GM19239 (cell line): ENCODE measurements at regions not wholly inside any gene's neighbourhood (a gene's known extent, or its start where the extent isn't known, plus 50 kb on each side); places are given as distances from the start of the nearest gene placed in this dataset.

Source experiments
- DNase-seq: peaks from one replicate; pipeline ENCODE4 v3.0.0; 2011; ENCODE audit warnings: low spot score; ENCODE audit not compliant: insufficient read length
- FAIRE-seq: peaks from 2 replicates; lab custom pipeline; 2011; peaks lifted over from hg19 to GRCh38; lab: Jason Lieb, UNC

- DNase-seq: no peak
- FAIRE-seq: no peak
Measured at GRCh38 chr3:24736701-24737100, 242.1 kb upstream of the THRB start.

DNA sequence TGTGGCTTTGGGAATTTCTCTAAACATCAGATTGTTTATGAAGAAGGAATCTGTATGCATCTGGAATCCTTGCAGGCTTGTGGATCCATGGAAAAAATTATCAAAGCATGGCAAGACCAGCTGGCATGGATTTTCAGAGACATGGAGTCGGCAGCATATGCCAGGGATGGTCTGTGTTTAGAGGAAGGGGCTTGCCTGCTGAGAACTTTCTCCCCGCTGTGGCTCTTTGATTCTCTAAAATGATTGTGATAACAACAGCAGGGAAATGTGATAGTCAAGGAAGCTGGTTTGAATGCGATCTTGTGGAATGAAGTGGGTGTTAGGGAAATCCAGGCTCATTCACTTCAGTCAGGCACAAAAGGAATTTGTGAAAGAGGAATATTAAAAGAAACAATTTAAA lies 245.7 kb upstream of the THRB start:
- FAIRE-seq (no peak), DNase-seq (no peak)

GRCh38 chr3:24741506-24741905 lies 246.9 kb upstream of the THRB start:
- FAIRE-seq (no peak), DNase-seq (no peak)

DNA sequence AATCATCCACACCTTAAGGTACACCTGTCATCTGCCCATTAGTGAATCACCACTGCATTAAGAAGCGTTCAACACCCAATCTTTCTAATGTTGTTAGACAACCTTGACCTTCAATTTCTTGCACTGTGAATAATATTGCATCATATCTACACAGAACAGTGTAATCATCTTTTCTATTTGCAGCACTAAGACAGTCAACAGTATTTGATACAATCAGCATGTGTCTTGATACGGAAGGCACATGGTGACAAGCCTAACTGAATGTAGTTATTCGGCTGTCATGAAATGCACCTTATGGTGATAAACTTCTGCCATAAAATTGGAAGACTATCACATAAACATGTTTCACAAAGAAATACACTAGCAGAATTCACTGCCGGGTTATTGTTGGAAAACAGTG lies 253.9 kb upstream of the THRB start:
- FAIRE-seq (no peak), DNase-seq (no peak)

DNA sequence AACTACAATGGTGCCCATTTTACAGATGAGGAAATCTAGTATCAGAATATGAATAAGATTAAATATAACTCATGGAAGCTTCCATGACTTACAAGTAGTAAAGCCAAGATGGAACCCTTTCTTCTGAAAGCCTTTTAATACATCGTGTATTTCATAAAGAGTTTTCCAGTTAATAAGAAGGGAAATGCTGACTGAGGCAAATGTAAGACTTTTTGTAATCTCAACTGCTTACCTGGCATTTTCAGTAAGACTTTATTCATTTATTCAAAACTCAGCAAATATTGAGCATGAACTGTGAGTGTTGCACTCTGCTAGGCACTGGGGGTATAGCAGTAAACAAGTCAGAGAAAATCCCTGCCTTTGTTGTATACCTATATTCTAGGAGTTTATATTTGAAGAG lies 256.4 kb upstream of the THRB start:
- FAIRE-seq (no peak), DNase-seq (no peak)

DNA sequence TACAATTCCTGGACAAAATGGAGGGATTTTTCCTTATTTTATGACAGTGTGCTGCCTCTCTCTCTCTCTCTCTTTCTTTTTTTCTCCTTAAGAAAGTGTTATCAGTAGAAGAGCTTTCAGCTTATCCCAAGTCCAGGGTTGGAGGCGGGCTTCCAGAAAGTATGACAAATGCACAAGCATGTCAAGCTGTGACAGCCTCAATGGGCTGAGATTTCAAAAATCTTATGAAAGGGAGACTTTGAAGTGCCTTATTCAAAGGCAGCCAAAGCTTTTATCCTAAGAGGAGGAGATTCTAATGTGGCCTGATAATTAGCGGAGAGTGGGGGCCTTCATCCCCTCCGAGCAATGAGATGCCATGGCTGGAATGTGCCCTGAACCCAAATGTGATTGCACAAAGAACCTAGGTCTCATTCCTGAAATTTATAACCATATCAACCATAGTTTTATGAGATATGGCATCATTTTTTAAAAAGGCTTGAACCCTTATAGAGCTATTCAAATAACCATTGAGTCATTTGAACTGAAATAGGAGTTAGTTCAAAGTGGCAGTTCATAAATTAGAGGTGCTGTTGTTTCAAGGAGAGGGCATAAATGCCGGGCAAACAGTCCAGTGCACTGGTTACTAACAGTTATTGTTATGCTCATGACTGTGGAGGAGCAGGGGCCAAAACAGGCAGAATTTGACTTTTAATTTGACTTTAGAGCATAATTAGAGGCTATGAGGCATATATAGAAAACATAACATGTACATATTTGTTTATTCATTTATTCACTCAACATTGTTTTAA lies 261.6 kb upstream of the THRB start:
- FAIRE-seq (no peak), DNase-seq (no peak)

- no peak for FAIRE-seq
- DNase-seq: no peak
Measured at GRCh38 chr3:24763393-24763792, 268.7 kb upstream of the THRB start.

DNA sequence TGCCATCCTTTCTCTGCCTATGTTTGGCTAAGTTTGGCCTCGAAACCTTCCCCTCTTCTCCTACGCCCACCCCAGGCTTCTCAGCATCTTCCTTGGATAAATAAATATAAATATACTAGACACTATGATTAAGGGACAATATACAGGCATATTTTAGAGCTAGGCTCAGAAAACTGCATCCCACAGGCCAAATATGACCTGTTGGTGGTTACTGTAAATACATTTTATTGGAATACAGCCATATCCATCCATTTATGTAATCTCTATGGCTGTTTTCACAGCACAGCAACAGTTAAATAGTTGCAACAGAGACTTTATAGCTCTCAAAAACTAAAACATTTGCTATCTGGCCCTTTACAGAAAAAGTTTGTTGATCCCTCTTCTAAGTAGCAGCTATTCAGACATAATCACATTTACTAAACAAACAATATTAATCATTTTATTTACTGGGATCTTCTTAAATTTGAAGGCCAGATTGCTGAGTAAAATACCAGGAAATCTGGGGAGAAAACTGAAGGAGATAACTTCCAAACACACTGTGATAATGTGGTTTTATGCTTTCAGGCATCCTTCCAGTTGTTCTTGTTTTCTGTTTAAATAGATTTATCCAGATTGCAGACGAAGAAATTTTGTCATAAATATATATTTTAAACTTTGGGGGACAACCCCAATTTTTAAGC lies 269.7 kb upstream of the THRB start:
- DNase-seq: no peak
- no peak for FAIRE-seq

GRCh38 chr3:24765399-24765798 lies 270.7 kb upstream of the THRB start:
- DNase-seq: no peak
- FAIRE-seq: no peak

DNA sequence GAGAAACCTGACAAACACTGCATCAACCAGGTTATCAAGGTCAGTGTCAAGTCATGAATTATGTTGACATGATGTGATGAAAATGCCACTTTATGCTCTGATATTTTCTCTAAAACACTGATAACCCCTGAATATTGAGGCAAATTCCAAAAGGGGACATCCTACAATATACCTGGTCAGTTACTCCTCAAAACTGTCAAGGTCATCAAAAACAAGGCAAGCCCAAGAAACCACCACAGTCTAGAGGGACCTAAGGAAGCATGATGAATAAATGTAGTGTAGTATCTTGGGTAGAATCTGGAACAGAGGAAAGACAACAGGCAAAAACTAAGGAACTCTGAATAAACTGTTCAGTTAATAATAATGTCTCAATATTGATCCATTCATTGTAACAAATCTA lies 275.3 kb upstream of the THRB start:
- FAIRE-seq: no peak
- no peak for DNase-seq

- FAIRE-seq (peak; percentile 78), DNase-seq (no peak)
Measured at GRCh38 chr3:24773798-24774197, 279.1 kb upstream of the THRB start.

- DNase-seq: no peak
- FAIRE-seq: no peak
Measured at GRCh38 chr3:24780991-24781390, 286.3 kb upstream of the THRB start.

- DNase-seq (no peak), FAIRE-seq (no peak)
Measured at GRCh38 chr3:24781454-24781853, 286.8 kb upstream of the THRB start.

- DNase-seq (no peak), FAIRE-seq (no peak)
Measured at GRCh38 chr3:24793896-24794295, 299.2 kb upstream of the THRB start.

GRCh38 chr3:24802614-24803013 lies 308.0 kb upstream of the THRB start:
- DNase-seq (no peak), FAIRE-seq (peak; percentile 4)

- FAIRE-seq (no peak), DNase-seq (no peak)
Measured at GRCh38 chr3:24804095-24804494, 309.4 kb upstream of the THRB start.

DNA sequence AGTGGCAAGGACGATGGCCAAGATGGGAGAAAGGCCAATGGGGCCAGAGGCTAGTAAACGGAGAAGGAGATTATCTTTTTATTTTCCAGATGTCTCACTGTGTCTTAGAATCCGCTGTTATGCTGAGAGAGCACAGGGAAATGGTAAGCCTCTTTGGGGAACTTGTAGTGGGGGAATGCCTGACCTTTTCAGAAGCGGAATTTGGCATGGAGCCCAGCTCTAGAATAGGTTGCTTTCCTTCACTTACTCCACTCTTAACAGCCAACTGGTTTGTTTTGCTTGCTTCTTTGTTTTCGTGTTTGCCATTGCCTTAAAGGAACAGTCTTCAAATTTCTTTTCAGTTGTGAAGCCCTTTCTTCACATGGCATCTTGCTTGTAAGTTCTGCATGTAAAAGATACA lies 316.2 kb upstream of the THRB start:
- no peak for FAIRE-seq

DNA sequence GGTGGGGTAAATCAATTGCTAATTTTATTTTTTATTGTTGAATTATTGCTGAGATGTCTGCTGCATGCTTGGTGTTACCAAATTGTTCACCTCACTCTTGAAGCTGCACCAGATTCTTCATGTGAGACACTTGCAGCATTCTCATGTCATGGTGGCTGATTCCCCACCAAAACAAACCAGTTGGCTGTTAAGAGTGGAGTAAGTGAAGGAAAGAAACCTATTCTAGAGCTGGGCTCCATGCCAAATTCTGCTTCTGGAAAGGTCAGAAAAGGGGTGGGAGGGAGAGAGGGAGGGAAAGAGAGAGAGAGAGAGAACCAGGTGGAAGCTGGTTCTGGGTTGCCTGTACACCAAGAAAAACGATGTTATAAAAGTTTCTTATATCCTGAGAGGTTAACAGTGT lies 317.5 kb upstream of the THRB start:
- no peak for FAIRE-seq

More for the DNA sequence above, 316.2 kb upstream of the THRB start:
- no peak for DNase-seq

DNA sequence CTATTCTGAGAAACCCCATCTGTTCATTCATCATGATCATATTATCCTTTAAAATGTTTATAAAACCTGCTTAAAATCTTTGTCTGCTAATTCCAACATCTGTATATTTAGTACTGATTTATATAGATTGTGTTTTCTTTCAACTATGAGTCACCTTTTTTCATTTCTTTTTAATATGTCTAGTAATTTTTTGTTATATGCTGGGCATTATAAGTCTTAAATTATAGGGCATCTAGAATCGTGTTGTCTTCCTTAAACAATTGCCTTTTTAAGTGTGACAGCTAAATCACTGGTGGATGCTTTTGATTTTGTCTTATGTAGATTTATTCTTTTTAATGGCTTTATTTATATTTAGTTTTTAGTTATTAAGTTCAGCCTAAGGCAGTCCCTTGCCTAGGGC lies 323.4 kb upstream of the THRB start:
- FAIRE-seq: no peak
- no peak for DNase-seq

More for the DNA sequence above, 317.5 kb upstream of the THRB start:
- no peak for DNase-seq

GRCh38 chr3:24828011-24828410 lies 333.4 kb upstream of the THRB start:
- DNase-seq (no peak), FAIRE-seq (no peak)

- no peak for FAIRE-seq
- no peak for DNase-seq
Measured at GRCh38 chr3:24828551-24828950, 333.9 kb upstream of the THRB start.
